Left kidney (tissue), 1 donor: ENCODE measurements at regions not wholly inside any gene's neighbourhood (a gene's known extent, or its start where the extent isn't known, plus 50 kb on each side); places are given as distances from the start of the nearest gene placed in this dataset.
"Not testable (repeated sequence)": the region's sequence is repeated elsewhere in the genome, so short reads cannot be mapped to it uniquely, and the experiment has no call there.

Experiments used
- DNase-seq: peaks from one replicate; pipeline ENCODE4 v3.0.0-alpha.2; 2013

- no peak for DNase-seq
These were observed 280.4 kb upstream of the ZNF32 start for GRCh38 chr10:43929122-43929521.

GRCh38 chr10:43928425-43928968 lies 279.8 kb upstream of the ZNF32 start:
- DNase-seq, result no peak

- no peak for DNase-seq
These were observed 278.3 kb upstream of the ZNF32 start for GRCh38 chr10:43926875-43927406.

GRCh38 chr10:43926371-43926770 lies 277.7 kb upstream of the ZNF32 start:
- DNase-seq, result no peak

- no peak for DNase-seq
These were observed 277.1 kb upstream of the ZNF32 start for GRCh38 chr10:43925793-43926192.

- DNase-seq, result no peak
These were observed 274.6 kb upstream of the ZNF32 start for GRCh38 chr10:43923328-43923727.

GRCh38 chr10:43922335-43923280 lies 273.9 kb upstream of the ZNF32 start:
- no peak for DNase-seq

GRCh38 chr10:43921881-43922280 lies 273.2 kb upstream of the ZNF32 start:
- no peak for DNase-seq

GRCh38 chr10:43921478-43921877 lies 272.8 kb upstream of the ZNF32 start:
- DNase-seq, result no peak

- DNase-seq, result not testable (repeated sequence)
These were observed 271.6 kb upstream of the ZNF32 start for GRCh38 chr10:43920236-43920758.

- DNase-seq, result no peak
These were observed 265.1 kb upstream of the ZNF32 start for GRCh38 chr10:43913676-43914235.

GRCh38 chr10:43912469-43912868 lies 263.8 kb upstream of the ZNF32 start:
- DNase-seq, result no peak

- DNase-seq, result peak; percentile 19
These were observed 257.8 kb upstream of the ZNF32 start for GRCh38 chr10:43906490-43906889.

- DNase-seq, result peak; percentile 54
These were observed 257.0 kb upstream of the ZNF32 start for GRCh38 chr10:43905512-43906236.

- DNase-seq, result no peak
These were observed 256.2 kb upstream of the ZNF32 start for GRCh38 chr10:43904844-43905243.

- no peak for DNase-seq
These were observed 255.6 kb upstream of the ZNF32 start for GRCh38 chr10:43904301-43904700.

- DNase-seq, result no peak
These were observed 254.8 kb upstream of the ZNF32 start for GRCh38 chr10:43903451-43903850.

- DNase-seq, result no peak
These were observed 254.2 kb upstream of the ZNF32 start for GRCh38 chr10:43902842-43903241.

GRCh38 chr10:43901744-43902504 lies 253.2 kb upstream of the ZNF32 start:
- no peak for DNase-seq

- no peak for DNase-seq
These were observed 252.6 kb upstream of the ZNF32 start for GRCh38 chr10:43901302-43901701.

- DNase-seq, result no peak
These were observed 251.9 kb upstream of the ZNF32 start for GRCh38 chr10:43900571-43900970.
